ENCODE measurements at regions not wholly inside any gene's neighbourhood (a gene's known extent, or its start where the extent isn't known, plus 50 kb on each side); places are given as distances from the start of the nearest gene placed in this dataset.

DNA sequence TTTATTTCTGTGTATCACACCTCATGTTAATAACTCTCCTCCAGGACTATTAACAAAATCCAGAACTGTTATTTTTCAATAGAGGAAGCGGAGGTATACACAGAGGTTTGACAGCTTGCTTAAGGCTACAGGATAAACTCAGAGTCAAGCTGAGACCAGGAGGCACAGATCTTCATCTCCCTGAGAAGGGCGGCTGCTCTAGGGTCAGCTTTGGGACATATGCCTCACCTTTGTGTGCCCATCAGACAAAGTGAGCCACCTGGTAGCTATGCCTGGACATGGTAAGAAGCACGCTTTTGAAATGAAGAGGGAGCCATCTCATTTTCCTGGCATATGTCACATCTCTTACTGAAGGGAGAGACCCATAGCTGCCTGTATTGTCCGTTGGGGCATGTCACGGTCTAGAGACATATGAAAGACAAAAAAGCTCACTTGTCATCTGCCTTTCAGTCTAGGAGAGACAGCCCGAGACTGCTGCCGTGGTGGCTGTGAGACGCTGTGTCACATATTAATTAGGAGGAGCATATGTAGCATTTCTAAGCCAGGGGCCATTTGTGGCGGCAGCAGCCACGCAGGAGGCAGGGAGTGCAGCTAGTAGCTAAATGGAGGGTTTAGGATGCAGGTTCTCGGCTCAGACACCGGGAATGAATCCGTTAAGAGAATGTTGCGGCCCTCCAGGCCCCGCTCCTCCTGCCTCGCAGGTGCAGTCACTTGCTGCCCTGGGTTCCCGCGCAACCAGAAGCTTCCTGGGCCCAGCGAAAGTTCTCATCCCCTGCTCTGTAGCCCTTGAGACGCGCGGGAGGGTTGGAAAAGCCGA lies 161.3 kb upstream of the C1orf21 start:
- TF ChIP-seq, protein P1, sequence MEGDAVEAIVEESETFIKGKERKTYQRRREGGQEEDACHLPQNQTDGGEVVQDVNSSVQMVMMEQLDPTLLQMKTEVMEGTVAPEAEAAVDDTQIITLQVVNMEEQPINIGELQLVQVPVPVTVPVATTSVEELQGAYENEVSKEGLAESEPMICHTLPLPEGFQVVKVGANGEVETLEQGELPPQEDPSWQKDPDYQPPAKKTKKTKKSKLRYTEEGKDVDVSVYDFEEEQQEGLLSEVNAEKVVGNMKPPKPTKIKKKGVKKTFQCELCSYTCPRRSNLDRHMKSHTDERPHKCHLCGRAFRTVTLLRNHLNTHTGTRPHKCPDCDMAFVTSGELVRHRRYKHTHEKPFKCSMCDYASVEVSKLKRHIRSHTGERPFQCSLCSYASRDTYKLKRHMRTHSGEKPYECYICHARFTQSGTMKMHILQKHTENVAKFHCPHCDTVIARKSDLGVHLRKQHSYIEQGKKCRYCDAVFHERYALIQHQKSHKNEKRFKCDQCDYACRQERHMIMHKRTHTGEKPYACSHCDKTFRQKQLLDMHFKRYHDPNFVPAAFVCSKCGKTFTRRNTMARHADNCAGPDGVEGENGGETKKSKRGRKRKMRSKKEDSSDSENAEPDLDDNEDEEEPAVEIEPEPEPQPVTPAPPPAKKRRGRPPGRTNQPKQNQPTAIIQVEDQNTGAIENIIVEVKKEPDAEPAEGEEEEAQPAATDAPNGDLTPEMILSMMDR (IDR thresholded peaks at IDR 0.05; ENCODE audit: low read depth, low read length) = no peak
- no peak for TF ChIP-seq POLR2A (IDR thresholded peaks at IDR 0.05; ENCODE audit: extremely low read depth, insufficient read length)
- TF ChIP-seq, protein P2, sequence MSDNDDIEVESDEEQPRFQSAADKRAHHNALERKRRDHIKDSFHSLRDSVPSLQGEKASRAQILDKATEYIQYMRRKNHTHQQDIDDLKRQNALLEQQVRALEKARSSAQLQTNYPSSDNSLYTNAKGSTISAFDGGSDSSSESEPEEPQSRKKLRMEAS (IDR thresholded peaks at IDR 0.05; ENCODE audit: low read depth, low read length) = no peak
- TF ChIP-seq MYC (IDR thresholded peaks at IDR 0.05; ENCODE audit: low read depth, low read length) = no peak
